Adrenal gland (tissue), 9 donors: ENCODE measurements at regions not wholly inside any gene's neighbourhood (a gene's known extent, or its start where the extent isn't known, plus 50 kb on each side); places are given as distances from the start of the nearest gene placed in this dataset.

ENCODE experiments used
- DNase-seq, 7 donors: peaks; one replicate each; pipeline ENCODE4 v3.0.0-alpha.2; 2019 to 2020
- H3K27ac ChIP-seq, 5 donors: fragments of 200-600 bp; sonication (generic) in 4 of 5; 1 replicate in 3 of 5; 2 replicates in 2 of 5; pipeline versions ENCODE4 v1.5.1 to v1.8.0; 2016 to 2020; ENCODE audit warnings: mild to moderate bottlenecking in 1 of 5
- H3K27me3 ChIP-seq: fragments of 200-600 bp; 2 replicates; pipeline ENCODE4 v1.8.0; 2021
- H3K36me3 ChIP-seq, 2 donors: fragments of 200-600 bp; replicated peaks in 1 of 2; 1 replicate in 1 of 2; 2 replicates in 1 of 2; pipeline versions ENCODE4 v1.5.1 to v1.8.0; 2018 to 2022
- H3K4me1 ChIP-seq, 2 donors: fragments of 200-600 bp; replicated peaks in 1 of 2; 1 replicate in 1 of 2; 2 replicates in 1 of 2; pipeline versions ENCODE4 v1.5.1 to v1.8.0; 2018 to 2021
- H3K4me3 ChIP-seq, 4 donors: fragments of 200-600 bp; sonication (generic) in 3 of 4; one replicate each; pipeline ENCODE4 v1.5.1; 2016 to 2018
- H3K9me3 ChIP-seq, 3 donors: fragments of 200-600 bp; sonication (generic) in 1 of 3; replicated peaks in 1 of 3; 1 replicate in 2 of 3; 2 replicates in 1 of 3; pipeline versions ENCODE4 v1.5.1 to v1.8.0; 2016 to 2021
- POLR2A ChIP-seq, 2 donors: fragments of 450-650 bp; IDR thresholded peaks; one replicate each; pipeline ENCODE4 v1.6.1; 2017; ENCODE audit warnings: antibody characterized with exemption in 2 of 2, mild to moderate bottlenecking in 2 of 2, moderate library complexity in 1 of 2
- WGBS, 4 donors: extraction: QIAGEN DNeasy Blood & Tissue Kit in 2 of 4; methylation state at CpG; one replicate each; pipeline versions ENCODE4 v1.1.5 to v1.1.7; 2013 to 2017; 5-methylcytosine and 5-hydroxymethylcytosine counted together
- intact Hi-C, 2 donors: fragments of 100-400 bp; cut with DNase I; formaldehyde crosslinking; loops; one replicate each; pipeline versions ENCODE4 v1.14.1 to v1.15.0; 2022 to 2023
- TF ChIP-seq, protein P1 (sequence below), 6 experiments: fragments of 450-650 bp in 4 of 6; fragments of 200-600 bp in 2 of 6; sonication (generic) in 1 of 6; IDR thresholded peaks; 1 replicate in 5 of 6; 2 replicates in 1 of 6; pipeline versions ENCODE4 v1.5.1 to v1.8.0; 2016 to 2021; ENCODE audit warnings: antibody characterized with exemption in 6 of 6, mild to moderate bottlenecking in 2 of 6, moderate library complexity in 1 of 6
- donor health status: healthy with polysubstance abuse.
- donor health status: Bipolar disorder and iron deficiency.
- donor health status: DM: yes; HTN: yes; CAD: no.
- donor health status: DM: no; HTN: no; CAD: no.
- donor health status: DM: no; HTN: no; CAD: no.

DNA sequence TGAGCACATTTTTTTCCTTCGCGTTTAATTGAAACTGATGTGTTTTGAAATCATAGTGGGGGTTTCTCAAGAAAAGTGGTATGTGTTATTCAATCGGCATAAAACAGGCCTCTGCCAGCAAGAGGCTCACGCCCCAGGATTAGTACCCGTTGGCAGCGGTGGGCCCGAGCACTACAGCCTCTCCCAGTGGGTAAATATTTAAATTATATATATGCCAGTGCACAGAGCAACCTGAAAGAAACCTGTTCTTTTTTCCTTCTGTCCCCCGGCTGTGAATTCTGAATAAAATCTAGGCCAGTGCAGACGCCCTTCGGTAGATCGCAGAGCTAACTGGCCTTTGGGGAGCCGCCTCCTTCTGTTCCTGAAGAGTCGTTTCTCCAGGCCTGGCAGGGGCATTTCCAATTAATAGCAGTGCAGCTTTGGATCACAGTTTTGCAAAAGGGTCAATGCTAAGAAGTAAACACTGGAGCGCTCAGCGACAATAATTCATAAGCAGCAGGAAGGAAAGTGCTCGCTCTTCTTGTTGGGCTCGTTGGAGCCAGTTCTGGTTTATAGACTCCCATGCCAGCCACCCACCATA lies 202.8 kb upstream of the SALL3 start:
- H3K4me1 ChIP-seq: no peaks in the 10 kb centered on the region
- no peak overlapping the region for H3K4me3 ChIP-seq
- 81 to 88% (median 85%) methylated on average over 17 of the region's 17 CpGs for WGBS, 4 donors
- H3K9me3 ChIP-seq: no peaks in the 10 kb centered on the region
- peak in 2 of 7 donors; percentile 2 to 14 for DNase-seq
- intact Hi-C loops: no loop called here
- TF ChIP-seq POLR2A (IDR thresholded peaks at IDR 0.05): no peak
- TF ChIP-seq, protein P1, sequence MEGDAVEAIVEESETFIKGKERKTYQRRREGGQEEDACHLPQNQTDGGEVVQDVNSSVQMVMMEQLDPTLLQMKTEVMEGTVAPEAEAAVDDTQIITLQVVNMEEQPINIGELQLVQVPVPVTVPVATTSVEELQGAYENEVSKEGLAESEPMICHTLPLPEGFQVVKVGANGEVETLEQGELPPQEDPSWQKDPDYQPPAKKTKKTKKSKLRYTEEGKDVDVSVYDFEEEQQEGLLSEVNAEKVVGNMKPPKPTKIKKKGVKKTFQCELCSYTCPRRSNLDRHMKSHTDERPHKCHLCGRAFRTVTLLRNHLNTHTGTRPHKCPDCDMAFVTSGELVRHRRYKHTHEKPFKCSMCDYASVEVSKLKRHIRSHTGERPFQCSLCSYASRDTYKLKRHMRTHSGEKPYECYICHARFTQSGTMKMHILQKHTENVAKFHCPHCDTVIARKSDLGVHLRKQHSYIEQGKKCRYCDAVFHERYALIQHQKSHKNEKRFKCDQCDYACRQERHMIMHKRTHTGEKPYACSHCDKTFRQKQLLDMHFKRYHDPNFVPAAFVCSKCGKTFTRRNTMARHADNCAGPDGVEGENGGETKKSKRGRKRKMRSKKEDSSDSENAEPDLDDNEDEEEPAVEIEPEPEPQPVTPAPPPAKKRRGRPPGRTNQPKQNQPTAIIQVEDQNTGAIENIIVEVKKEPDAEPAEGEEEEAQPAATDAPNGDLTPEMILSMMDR (IDR thresholded peaks at IDR 0.05): no peak
- H3K27me3 ChIP-seq: no peaks in the 10 kb centered on the region
- no peaks in the 10 kb centered on the region for H3K36me3 ChIP-seq
- no peak overlapping the region for H3K27ac ChIP-seq

- H3K36me3 ChIP-seq: no peaks in the 10 kb centered on the region
- WGBS, 4 donors: 80 to 89% (median 83%) methylated on average over 15 to 17 of the region's 17 CpGs
- no peak for DNase-seq
- intact Hi-C loops: no loop called here
- H3K27ac ChIP-seq: no peak overlapping the region
- H3K4me3 ChIP-seq: no peak overlapping the region
- H3K27me3 ChIP-seq: no peaks in the 10 kb centered on the region
- no peaks in the 10 kb centered on the region for H3K4me1 ChIP-seq
- H3K9me3 ChIP-seq: no peaks in the 10 kb centered on the region
- no peak for TF ChIP-seq POLR2A (IDR thresholded peaks at IDR 0.05)
- TF ChIP-seq, protein P1 (IDR thresholded peaks at IDR 0.05): no peak
These were observed 201.6 kb upstream of the SALL3 start for GRCh38 chr18:78777992-78778391.

DNA sequence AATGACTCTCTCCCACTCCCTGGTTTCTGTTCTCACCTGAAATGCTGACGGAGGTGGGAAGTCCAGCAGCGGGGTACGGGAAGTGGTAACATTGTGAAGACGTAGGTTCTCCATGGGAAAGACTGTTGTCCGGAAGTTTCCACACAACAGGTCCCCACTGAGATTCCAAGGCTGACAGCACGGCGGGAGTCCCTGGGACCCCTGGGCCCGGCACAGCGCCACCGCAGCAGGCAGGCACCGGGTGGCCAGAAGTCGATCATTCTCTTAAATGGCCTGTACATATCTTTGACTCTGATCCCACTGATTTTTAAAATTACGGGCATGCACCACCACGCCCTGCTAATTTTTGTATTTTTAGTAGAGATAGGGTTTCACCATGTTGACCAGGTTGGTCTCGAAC lies 201.0 kb upstream of the SALL3 start:
- intact Hi-C loops: no loop called here
- TF ChIP-seq POLR2A (IDR thresholded peaks at IDR 0.05): no peak
- TF ChIP-seq, protein P1 (IDR thresholded peaks at IDR 0.05): no peak
- Histone ChIP-seq H3K9me3 (no peaks in the 10 kb centered on the region), H3K4me1 (no peaks in the 10 kb centered on the region), H3K4me3 (no peak overlapping the region), H3K27me3 (no peaks in the 10 kb centered on the region), H3K27ac (no peak overlapping the region), H3K36me3 (no peaks in the 10 kb centered on the region)
- no peak for DNase-seq
- 78 to 89% (median 87%) methylated on average over 15 of the region's 15 CpGs for WGBS, 4 donors

GRCh38 chr18:78779996-78780718 lies 199.5 kb upstream of the SALL3 start:
- no peak overlapping the region for H3K27ac ChIP-seq
- H3K27me3 ChIP-seq: no peaks in the 10 kb centered on the region
- no peaks in the 10 kb centered on the region for H3K36me3 ChIP-seq
- 78 to 82% (median 80%) methylated on average over 19 to 29 of the region's 29 CpGs for WGBS, 4 donors
- no peaks in the 10 kb centered on the region for H3K4me1 ChIP-seq
- TF ChIP-seq, protein P1 (IDR thresholded peaks at IDR 0.05): no peak
- no peak for TF ChIP-seq POLR2A (IDR thresholded peaks at IDR 0.05)
- no peaks in the 10 kb centered on the region for H3K9me3 ChIP-seq
- DNase-seq: no peak
- intact Hi-C loops: no loop called here
- H3K4me3 ChIP-seq: no peak overlapping the region
